H9 (cell line): ENCODE measurements at regions not wholly inside any gene's neighbourhood (a gene's known extent, or its start where the extent isn't known, plus 50 kb on each side); places are given as distances from the start of the nearest gene placed in this dataset.

Source experiments
- DNase-seq: peaks from one replicate; pipeline ENCODE4 v3.0.0-alpha.2; 2017
- H2AFZ ChIP-seq: one replicate; pipeline ENCODE4 v1.6.1; 2013; ENCODE audit warnings: mild to moderate bottlenecking, low read length, control low read depth, moderate library complexity
- H2AK5ac ChIP-seq: 2 replicates; pipeline ENCODE4 v1.6.1; 2013; ENCODE audit warnings: low read length, control low read depth, mixed read lengths; ENCODE audit not compliant: insufficient read length
- H2BK120ac ChIP-seq: one replicate; pipeline ENCODE4 v1.6.1; 2013; ENCODE audit warnings: low read depth, mild to moderate bottlenecking, low read length, control low read depth, inconsistent platforms; ENCODE audit not compliant: poor library complexity, severe bottlenecking
- H2BK12ac ChIP-seq: 2 replicates; pipeline ENCODE4 v1.6.1; 2013; ENCODE audit warnings: low read length, control low read depth, mixed read lengths, low read depth; ENCODE audit not compliant: insufficient read length
- H2BK15ac ChIP-seq: 2 replicates; pipeline ENCODE4 v1.6.1; 2013; ENCODE audit warnings: low read depth, low read length, control low read depth
- H2BK20ac ChIP-seq: one replicate; pipeline ENCODE4 v1.6.1; 2013; ENCODE audit warnings: low read depth, mild to moderate bottlenecking, low read length, control low read depth, inconsistent platforms; ENCODE audit not compliant: poor library complexity, severe bottlenecking
- H2BK5ac ChIP-seq: 2 replicates; pipeline ENCODE4 v1.6.1; 2013; ENCODE audit warnings: low read length, control low read depth, mixed read lengths; ENCODE audit not compliant: insufficient read length
- H3K14ac ChIP-seq: 2 replicates; pipeline ENCODE4 v1.6.1; 2013; ENCODE audit warnings: low read length, control low read depth; ENCODE audit not compliant: insufficient read depth
- H3K18ac ChIP-seq: 2 replicates; pipeline ENCODE4 v1.6.1; 2013; ENCODE audit warnings: low read depth, mild to moderate bottlenecking, mixed read lengths, low read length, control low read depth; ENCODE audit not compliant: insufficient read length
- H3K23ac ChIP-seq: 2 replicates; pipeline ENCODE4 v1.6.1; 2013; ENCODE audit warnings: low read length, control low read depth, mixed read lengths, low read depth; ENCODE audit not compliant: insufficient read length
- H3K23me2 ChIP-seq: 2 replicates; pipeline ENCODE4 v1.6.1; 2013; ENCODE audit warnings: low read depth, mild to moderate bottlenecking, mixed read lengths, low read length, control low read depth; ENCODE audit not compliant: insufficient read length, poor library complexity, severe bottlenecking
- H3K27ac ChIP-seq: 2 replicates; pipeline ENCODE4 v1.5.1; 2013; ENCODE audit warnings: low read length, control low read depth, mixed read lengths, low read depth; ENCODE audit not compliant: insufficient read length
- H3K27me3 ChIP-seq: 2 replicates; pipeline ENCODE4 v1.6.1; 2013; ENCODE audit warnings: low read length, control low read depth, inconsistent platforms; ENCODE audit not compliant: insufficient read depth
- H3K4ac ChIP-seq: 2 replicates; pipeline ENCODE4 v1.6.1; 2013; ENCODE audit warnings: low read depth, mild to moderate bottlenecking, control low read depth, inconsistent platforms, low read length, moderate library complexity
- H3K4me1 ChIP-seq: 2 replicates; pipeline ENCODE4 v1.6.1; 2013; ENCODE audit warnings: low read length, control low read depth, inconsistent platforms; ENCODE audit not compliant: insufficient read depth
- H3K4me2 ChIP-seq: 2 replicates; pipeline ENCODE4 v1.6.1; 2013; ENCODE audit warnings: low read length, control low read depth, mixed read lengths; ENCODE audit not compliant: insufficient read length, insufficient read depth
- H3K56ac ChIP-seq: 2 replicates; pipeline ENCODE4 v1.6.1; 2013; ENCODE audit warnings: low read depth, mild to moderate bottlenecking, mixed read lengths, low read length, control low read depth; ENCODE audit not compliant: insufficient read length
- H3K79me1 ChIP-seq: 2 replicates; pipeline ENCODE4 v1.6.1; 2013; ENCODE audit warnings: low read depth, mild to moderate bottlenecking, moderate library complexity, low read length, control low read depth, inconsistent platforms; ENCODE audit not compliant: insufficient read depth, poor library complexity, severe bottlenecking
- H3K79me2 ChIP-seq: 2 replicates; pipeline ENCODE4 v1.6.1; 2013; ENCODE audit warnings: low read length, control low read depth, inconsistent platforms; ENCODE audit not compliant: insufficient read depth
- H3K9ac ChIP-seq: 2 replicates; pipeline ENCODE4 v1.6.1; 2013; ENCODE audit warnings: low read length, control low read depth, mixed read lengths; ENCODE audit not compliant: insufficient read length; ENCODE audit errors: extremely low read depth
- H3K9me3 ChIP-seq: one replicate; pipeline ENCODE4 v1.6.1; 2013; ENCODE audit warnings: low read depth, low read length, inconsistent platforms; ENCODE audit not compliant: control insufficient read depth
- H3T11ph ChIP-seq: one replicate; pipeline ENCODE4 v1.6.1; 2013; ENCODE audit warnings: mild to moderate bottlenecking, low read length, control low read depth, inconsistent platforms
- H4K20me1 ChIP-seq: one replicate; pipeline ENCODE4 v1.6.1; 2013; ENCODE audit not compliant: control insufficient read depth, insufficient read length, insufficient read depth
- H4K5ac ChIP-seq: 2 replicates; pipeline ENCODE4 v1.6.1; 2013; ENCODE audit warnings: low read depth, mild to moderate bottlenecking, mixed read lengths, low read length, control low read depth; ENCODE audit not compliant: insufficient read length
- H4K8ac ChIP-seq: replicated peaks from 2 replicates; pipeline ENCODE4 v1.6.1; 2013; ENCODE audit warnings: low read length, control low read depth, mixed read lengths, low read depth; ENCODE audit not compliant: insufficient read length
- H4K91ac ChIP-seq: 2 replicates; pipeline ENCODE4 v1.6.1; 2013; ENCODE audit warnings: low read depth, mild to moderate bottlenecking, moderate library complexity, mixed read lengths, low read length, control low read depth; ENCODE audit not compliant: insufficient read length
- H3K27ac Mint-ChIP-seq, 3 experiments: 2 replicates in 2 of 3; 3 replicates in 1 of 3; pipeline ENCODE4 v1.8.0; 2020 to 2021; ENCODE audit warnings: mixed read lengths in 3 of 3, mild to moderate bottlenecking in 1 of 3, moderate library complexity in 1 of 3
- H3K27me3 Mint-ChIP-seq: 2 replicates; pipeline ENCODE4 v1.8.0; 2021; ENCODE audit warnings: low read depth, mild to moderate bottlenecking, moderate library complexity, mixed read lengths
- H3K36me3 Mint-ChIP-seq, 3 experiments: 2 replicates in 2 of 3; 3 replicates in 1 of 3; pipeline ENCODE4 v1.8.0; 2020 to 2021; ENCODE audit warnings: low read depth in 3 of 3, mixed read lengths in 3 of 3; ENCODE audit not compliant: insufficient read depth in 1 of 3
- H3K4me1 Mint-ChIP-seq, 2 experiments: 2 replicates each; pipeline ENCODE4 v1.8.0; 2020; ENCODE audit warnings: mixed read lengths in 2 of 2
- H3K4me3 Mint-ChIP-seq, 2 experiments: 2 replicates in 1 of 2; 3 replicates in 1 of 2; pipeline ENCODE4 v1.8.0; 2020 to 2021; ENCODE audit warnings: mild to moderate bottlenecking in 2 of 2, mixed read lengths in 2 of 2, moderate library complexity in 1 of 2
- H3K9me3 Mint-ChIP-seq, 2 experiments: 2 replicates in 1 of 2; 3 replicates in 1 of 2; pipeline ENCODE4 v1.8.0; 2020; ENCODE audit warnings: mild to moderate bottlenecking in 2 of 2, mixed read lengths in 2 of 2, moderate library complexity in 1 of 2
- CTCF ChIP-seq: fragments of 200-600 bp; sonication (generic); conservative IDR thresholded peaks from 3 replicates; pipeline ENCODE4 v1.8.0; 2021; ENCODE audit warnings: antibody characterized with exemption, mild to moderate bottlenecking
- WGBS: extraction: QIAGEN DNeasy Blood & Tissue Kit; methylation state at CpG from one replicate; pipeline ENCODE4 v1.1.7; 2013; ENCODE audit warnings: missing lambda C conversion rate, low lambda C conversion rate, mixed read lengths; ENCODE audit not compliant: insufficient read length; ENCODE audit errors: extremely low coverage; 5-methylcytosine and 5-hydroxymethylcytosine counted together

- no peak overlapping the region for H3K27ac Mint-ChIP-seq
- H3K9ac ChIP-seq: no peak overlapping the region
- no peak overlapping the region for H4K91ac ChIP-seq
- no peak for TF ChIP-seq CTCF
- no peaks in the 10 kb centered on the region for H4K20me1 ChIP-seq
- H3K27me3 Mint-ChIP-seq: no peaks in the 10 kb centered on the region
- WGBS: no CpG with 5 or more reads among the region's 2 CpGs
- no peak overlapping the region for H2BK12ac ChIP-seq
- H3K9me3 ChIP-seq: peaks cover 3% of the 10 kb centered on the region
- no peaks in the 10 kb centered on the region for H3K27me3 ChIP-seq
- no peak overlapping the region for H4K5ac ChIP-seq
- H2BK120ac ChIP-seq: no peak overlapping the region
- H2AK5ac ChIP-seq: no peak overlapping the region
- H2AFZ ChIP-seq: no peak overlapping the region
- no peaks in the 10 kb centered on the region; a peak in 1 of 5 replicates for H3K9me3 Mint-ChIP-seq
- H2BK15ac ChIP-seq: no peak overlapping the region
- H2BK20ac ChIP-seq: no peak overlapping the region
- no peaks in the 10 kb centered on the region for H3K79me2 ChIP-seq
- H3K79me1 ChIP-seq: no peaks in the 10 kb centered on the region
- no peaks in the 10 kb centered on the region for H3K23me2 ChIP-seq
- no peak overlapping the region for H3K56ac ChIP-seq
- H4K8ac ChIP-seq: no peak overlapping the region
- H3K23ac ChIP-seq: no peak overlapping the region
- no peak overlapping the region for H3K14ac ChIP-seq
- no peak overlapping the region for H3K18ac ChIP-seq
- H2BK5ac ChIP-seq: no peak overlapping the region
- H3K4ac ChIP-seq: no peak overlapping the region
- no peak overlapping the region for H3K4me2 ChIP-seq
- no peak overlapping the region for H3K4me3 Mint-ChIP-seq
- DNase-seq: no peak
- H3K27ac ChIP-seq: no peak overlapping the region
- peaks cover 0 to 3% (median 0%) of the 10 kb centered on the region in 3 experiments; a peak in 2 of 7 replicates for H3K36me3 Mint-ChIP-seq
- no peaks in the 10 kb centered on the region for H3K4me1 ChIP-seq
- peaks cover 0 to 4% of the 10 kb centered on the region in 2 experiments; a peak in 1 of 4 replicates for H3K4me1 Mint-ChIP-seq
- no peak overlapping the region for H3T11ph ChIP-seq
These were observed 159.9 kb downstream of the KATNAL1 start for GRCh38 chr13:30147421-30147820.
